Body of pancreas (tissue), 4 donors: ENCODE measurements at regions not wholly inside any gene's neighbourhood (a gene's known extent, or its start where the extent isn't known, plus 50 kb on each side); places are given as distances from the start of the nearest gene placed in this dataset.
"Not testable (repeated sequence)": the region's sequence is repeated elsewhere in the genome, so short reads cannot be mapped to it uniquely, and the experiment has no call there.

ENCODE experiments used
- ATAC-seq: fragments of 150-250 bp; one replicate; pipeline ENCODE4 v1.9.1; 2016
- DNase-seq, 4 donors: peaks; one replicate each; pipeline ENCODE4 v3.0.0-alpha.2; 2019
- H3K27ac ChIP-seq, 4 donors: fragments of 200-600 bp; sonication (generic); 1 replicate in 3 of 4; 2 replicates in 1 of 4; pipeline versions ENCODE4 v1.5.1 to v1.6.1; 2016 to 2019; ENCODE audit warnings: mild to moderate bottlenecking in 1 of 4, mixed read lengths in 1 of 4, moderate library complexity in 1 of 4
- H3K27me3 ChIP-seq, 2 donors: fragments of 200-600 bp; sonication (generic); one replicate each; pipeline ENCODE4 v1.6.0; 2016; ENCODE audit warnings: mild to moderate bottlenecking in 1 of 2
- H3K36me3 ChIP-seq, 2 donors: fragments of 200-600 bp; sonication (generic); replicated peaks in 1 of 2; 2 replicates each; pipeline ENCODE4 v1.5.1; 2016; ENCODE audit warnings: low read depth in 2 of 2; ENCODE audit not compliant: insufficient read depth in 1 of 2
- H3K4me1 ChIP-seq: fragments of 200-600 bp; sonication (generic); one replicate; pipeline ENCODE4 v1.6.0; 2016
- H3K4me3 ChIP-seq, 2 donors: fragments of 200-600 bp; sonication (generic); 1 replicate in 1 of 2; 2 replicates in 1 of 2; pipeline ENCODE4 v1.5.1; 2016 to 2019
- H3K9me3 ChIP-seq, 3 donors: fragments of 200-600 bp; sonication (generic); 1 replicate in 2 of 3; 2 replicates in 1 of 3; pipeline ENCODE4 v1.5.1; 2016
- POLR2A ChIP-seq, 3 donors: fragments of 450-650 bp; IDR thresholded peaks; one replicate each; pipeline ENCODE4 v1.6.1; 2016; ENCODE audit warnings: antibody characterized with exemption in 3 of 3, mild to moderate bottlenecking in 2 of 3
- WGBS, 2 donors: methylation state at CpG; one replicate each; pipeline ENCODE4 v1.1.5; 2017; 5-methylcytosine and 5-hydroxymethylcytosine counted together
- intact Hi-C: fragments of 100-400 bp; cut with DNase I; formaldehyde crosslinking; loops from one replicate; pipeline ENCODE4 v1.15.1; 2023
- TF ChIP-seq, protein P1 (sequence below), 7 experiments: fragments of 450-650 bp in 4 of 7; fragments of 200-600 bp in 3 of 7; sonication (generic) in 3 of 7; IDR thresholded peaks; one replicate each; pipeline ENCODE4 v1.5.1; 2016 to 2019; ENCODE audit warnings: antibody characterized with exemption in 7 of 7

GRCh38 chr13:90891329-90891728 is 456.2 kb upstream of the MIR17HG start:
- no peaks in the 10 kb centered on the region for H3K36me3 ChIP-seq
- H3K27me3 ChIP-seq = no peaks in the 10 kb centered on the region
- no peak for TF ChIP-seq POLR2A (IDR thresholded peaks at IDR 0.05)
- TF ChIP-seq, protein P1, sequence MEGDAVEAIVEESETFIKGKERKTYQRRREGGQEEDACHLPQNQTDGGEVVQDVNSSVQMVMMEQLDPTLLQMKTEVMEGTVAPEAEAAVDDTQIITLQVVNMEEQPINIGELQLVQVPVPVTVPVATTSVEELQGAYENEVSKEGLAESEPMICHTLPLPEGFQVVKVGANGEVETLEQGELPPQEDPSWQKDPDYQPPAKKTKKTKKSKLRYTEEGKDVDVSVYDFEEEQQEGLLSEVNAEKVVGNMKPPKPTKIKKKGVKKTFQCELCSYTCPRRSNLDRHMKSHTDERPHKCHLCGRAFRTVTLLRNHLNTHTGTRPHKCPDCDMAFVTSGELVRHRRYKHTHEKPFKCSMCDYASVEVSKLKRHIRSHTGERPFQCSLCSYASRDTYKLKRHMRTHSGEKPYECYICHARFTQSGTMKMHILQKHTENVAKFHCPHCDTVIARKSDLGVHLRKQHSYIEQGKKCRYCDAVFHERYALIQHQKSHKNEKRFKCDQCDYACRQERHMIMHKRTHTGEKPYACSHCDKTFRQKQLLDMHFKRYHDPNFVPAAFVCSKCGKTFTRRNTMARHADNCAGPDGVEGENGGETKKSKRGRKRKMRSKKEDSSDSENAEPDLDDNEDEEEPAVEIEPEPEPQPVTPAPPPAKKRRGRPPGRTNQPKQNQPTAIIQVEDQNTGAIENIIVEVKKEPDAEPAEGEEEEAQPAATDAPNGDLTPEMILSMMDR (IDR thresholded peaks at IDR 0.05) = no peak
- no peak overlapping the region for H3K4me3 ChIP-seq
- ATAC-seq (no peak), DNase-seq (no peak)
- intact Hi-C loops = no loop called here
- H3K4me1 ChIP-seq = no peaks in the 10 kb centered on the region
- H3K27ac ChIP-seq = no peak overlapping the region
- WGBS, 2 donors = 84% methylated on average over 2 of the region's 2 CpGs
- H3K9me3 ChIP-seq = no peaks in the 10 kb centered on the region

DNA sequence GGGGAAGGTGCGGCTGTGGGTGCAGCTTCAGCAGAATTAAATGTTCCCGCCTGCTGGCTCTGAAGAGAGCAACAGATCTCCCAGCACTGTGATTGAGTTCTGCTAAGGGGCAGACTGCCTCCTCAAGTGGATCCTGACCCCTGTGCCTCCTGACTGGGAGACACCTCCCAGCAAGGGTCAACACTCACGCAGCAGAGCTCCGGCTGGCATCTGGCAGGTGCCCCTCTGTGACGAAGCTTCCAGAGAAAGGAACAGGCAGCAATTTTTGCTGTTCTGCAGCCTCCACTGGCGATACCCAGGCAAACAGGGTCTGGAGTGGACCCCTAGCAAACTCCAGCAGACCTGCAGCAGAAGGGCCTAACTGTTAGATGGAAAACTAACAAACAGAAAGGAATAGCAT is 454.3 kb upstream of the MIR17HG start:
- intact Hi-C loops, H3K9me3 ChIP-seq, H3K36me3 ChIP-seq, ATAC-seq, H3K4me1 ChIP-seq, H3K4me3 ChIP-seq, H3K27ac ChIP-seq, H3K27me3 ChIP-seq, DNase-seq: not testable (repeated sequence)
- 89 to 98% methylated on average over 4 to 6 of the region's 6 CpGs for WGBS, 2 donors

GRCh38 chr13:90896002-90896401 is 451.5 kb upstream of the MIR17HG start:
- Histone ChIP-seq H3K36me3 (no peaks in the 10 kb centered on the region), H3K27me3 (no peaks in the 10 kb centered on the region), H3K27ac (no peak overlapping the region), H3K4me1 (no peaks in the 10 kb centered on the region), H3K4me3 (no peak overlapping the region), H3K9me3 (no peaks in the 10 kb centered on the region)
- ATAC-seq = no peak
- intact Hi-C loops = no loop called here
- TF ChIP-seq POLR2A (IDR thresholded peaks at IDR 0.05) = no peak
- TF ChIP-seq, protein P1 (IDR thresholded peaks at IDR 0.05) = no peak
- WGBS, 2 donors = 30 to 50% methylated on average over 2 of the region's 2 CpGs
- peak in 1 of 4 donors; percentile 7 for DNase-seq

- H3K27me3 ChIP-seq = no peaks in the 10 kb centered on the region
- ATAC-seq (no peak), DNase-seq (no peak)
- H3K4me3 ChIP-seq = no peak overlapping the region
- H3K9me3 ChIP-seq = no peaks in the 10 kb centered on the region
- intact Hi-C loops = no loop called here
- no peaks in the 10 kb centered on the region for H3K36me3 ChIP-seq
- WGBS, 2 donors = 86 to 89% methylated on average over 1 of the region's 1 CpG
- no peaks in the 10 kb centered on the region for H3K4me1 ChIP-seq
- no peak overlapping the region for H3K27ac ChIP-seq
- no peak for TF ChIP-seq POLR2A (IDR thresholded peaks at IDR 0.05)
- TF ChIP-seq, protein P1 (IDR thresholded peaks at IDR 0.05) = no peak
Measured at GRCh38 chr13:90898811-90899210, 448.7 kb upstream of the MIR17HG start.

- WGBS, 2 donors = 8 to 22% methylated on average over 1 of the region's 1 CpG
- Histone ChIP-seq H3K36me3 (no peaks in the 10 kb centered on the region), H3K27ac (no peak overlapping the region), H3K4me3 (no peak overlapping the region), H3K4me1 (no peaks in the 10 kb centered on the region), H3K9me3 (no peaks in the 10 kb centered on the region), H3K27me3 (no peaks in the 10 kb centered on the region)
- intact Hi-C loops = no loop called here
- ATAC-seq = no peak
- no peak for TF ChIP-seq POLR2A (IDR thresholded peaks at IDR 0.05)
- TF ChIP-seq, protein P1 (IDR thresholded peaks at IDR 0.05) = no peak
- no peak for DNase-seq
Measured at GRCh38 chr13:90899416-90899815, 448.1 kb upstream of the MIR17HG start.
